ENCODE measurements at regions not wholly inside any gene's neighbourhood (a gene's known extent, or its start where the extent isn't known, plus 50 kb on each side); places are given as distances from the start of the nearest gene placed in this dataset.

DNA sequence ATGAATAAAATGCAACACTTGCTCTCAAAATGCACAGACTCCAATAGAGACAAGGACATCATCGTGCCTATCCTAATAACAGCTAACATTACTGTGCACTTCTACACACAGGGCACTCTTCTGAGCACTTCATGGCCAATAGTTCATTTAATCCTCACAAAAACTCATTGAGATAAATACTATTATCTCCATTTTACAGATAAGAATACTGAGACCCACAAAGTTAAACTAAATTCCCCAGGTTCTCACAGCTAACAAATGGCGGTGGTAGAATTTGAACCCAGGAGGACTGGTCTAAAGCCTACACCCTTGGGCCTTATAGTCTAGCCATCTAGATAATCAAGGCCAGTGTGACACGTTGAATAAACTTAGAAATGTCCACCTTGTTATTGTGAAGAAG, 328.6 kb downstream of the RRAGC start:
- CTCF ChIA-PET, result interaction anchor here (1.7 kb wide), 1 partner anchor 21 kb away, joined by 3 read pairs; no protein-coding TSS in a partner anchor

More for the DNA sequence above, 328.6 kb downstream of the RRAGC start:
- Histone ChIP-seq H3K9ac (replicated peaks; ENCODE audit: extremely low read depth, insufficient read depth, low read length) (no peak overlapping the region), H3K4me3 (replicated peaks in 1 of 3; ENCODE audit: insufficient read depth in 1 of 3, low read depth in 1 of 3, low read length in 3 of 3) (no peak overlapping the region), H3K36me3 (ENCODE audit: control insufficient read depth in 2 of 2, extremely low read depth in 1 of 2, insufficient read depth in 2 of 2, low read length in 2 of 2) (no peaks in the 10 kb centered on the region), H4K20me1 (replicated peaks; ENCODE audit: control insufficient read depth, extremely low read depth, insufficient read depth, low read length) (no peaks in the 10 kb centered on the region), H3K9me3 (replicated peaks; ENCODE audit: control insufficient read depth, insufficient read depth, low read length) (no peaks in the 10 kb centered on the region), H3K4me1 (ENCODE audit: control insufficient read depth, extremely low read depth, insufficient read depth, low read length) (no peaks in the 10 kb centered on the region), H2AFZ (ENCODE audit: low read depth, low read length) (no peak overlapping the region), H3K27me3 (ENCODE audit: control insufficient read depth in 2 of 2, insufficient read depth in 2 of 2, low read length in 2 of 2) (peaks cover 2 to 3% of the 10 kb centered on the region in 2 experiments), H3K9me1 (replicated peaks; ENCODE audit: control insufficient read depth, extremely low read depth, insufficient read depth, low read length) (no peaks in the 10 kb centered on the region), H3K27ac (ENCODE audit: insufficient read depth, low read depth, low read length) (no peak overlapping the region), H3K79me2 (ENCODE audit: control insufficient read depth, insufficient read depth, low read length) (no peaks in the 10 kb centered on the region), H3K4me2 (ENCODE audit: insufficient read depth, low read length) (no peak overlapping the region)
- FAIRE-seq, result no peak
- dilution Hi-C loops (cut with MboI; ENCODE audit: extremely low pct_ligation_motif_present, low sequenced_read_pairs), result no loop called here
- DNase-seq (ENCODE audit: low read depth, low spot score), result no peak
- TF ChIP-seq MAX (IDR thresholded peaks at IDR 0.05; ENCODE audit: insufficient read depth, insufficient read length), result no peak
- TF ChIP-seq, protein P1, sequence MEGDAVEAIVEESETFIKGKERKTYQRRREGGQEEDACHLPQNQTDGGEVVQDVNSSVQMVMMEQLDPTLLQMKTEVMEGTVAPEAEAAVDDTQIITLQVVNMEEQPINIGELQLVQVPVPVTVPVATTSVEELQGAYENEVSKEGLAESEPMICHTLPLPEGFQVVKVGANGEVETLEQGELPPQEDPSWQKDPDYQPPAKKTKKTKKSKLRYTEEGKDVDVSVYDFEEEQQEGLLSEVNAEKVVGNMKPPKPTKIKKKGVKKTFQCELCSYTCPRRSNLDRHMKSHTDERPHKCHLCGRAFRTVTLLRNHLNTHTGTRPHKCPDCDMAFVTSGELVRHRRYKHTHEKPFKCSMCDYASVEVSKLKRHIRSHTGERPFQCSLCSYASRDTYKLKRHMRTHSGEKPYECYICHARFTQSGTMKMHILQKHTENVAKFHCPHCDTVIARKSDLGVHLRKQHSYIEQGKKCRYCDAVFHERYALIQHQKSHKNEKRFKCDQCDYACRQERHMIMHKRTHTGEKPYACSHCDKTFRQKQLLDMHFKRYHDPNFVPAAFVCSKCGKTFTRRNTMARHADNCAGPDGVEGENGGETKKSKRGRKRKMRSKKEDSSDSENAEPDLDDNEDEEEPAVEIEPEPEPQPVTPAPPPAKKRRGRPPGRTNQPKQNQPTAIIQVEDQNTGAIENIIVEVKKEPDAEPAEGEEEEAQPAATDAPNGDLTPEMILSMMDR (IDR thresholded peaks at IDR 0.05; ENCODE audit: extremely low read depth in 1 of 2, insufficient read depth in 1 of 2, low read depth in 1 of 2, low read length in 2 of 2), result no peak
- no peak for TF ChIP-seq JUN (IDR thresholded peaks at IDR 0.05; ENCODE audit: borderline replicate concordance, insufficient read depth, insufficient read length, low read depth)
- TF ChIP-seq FOS (IDR thresholded peaks at IDR 0.05; ENCODE audit: borderline replicate concordance, insufficient read depth, low read length), result no peak
- no peak for TF ChIP-seq MYC (IDR thresholded peaks at IDR 0.05; ENCODE audit: low read depth, low read length)
- TF ChIP-seq POLR2AphosphoS5 (IDR thresholded peaks at IDR 0.05; ENCODE audit: insufficient read depth, low read depth, low read length), result no peak
- no peak for TF ChIP-seq EZH2 (IDR thresholded peaks at IDR 0.05; ENCODE audit: borderline replicate concordance, low read depth, low read length, severe bottlenecking)
- no peak for TF ChIP-seq GATA2 (IDR thresholded peaks at IDR 0.05; ENCODE audit: insufficient read depth, insufficient read length, low read depth, low read length)
- TF ChIP-seq POLR2A (IDR thresholded peaks at IDR 0.05; ENCODE audit: low read depth, low read length), result no peak
- BruUV-seq (replicated peaks), result no TSS peak
- POLR2A ChIA-PET, result no interaction called here
- intact Hi-C loops (cut with micrococcal nuclease), result no loop called here
